HG03095 (cell line): ENCODE measurements at regions not wholly inside any gene's neighbourhood (a gene's known extent, or its start where the extent isn't known, plus 50 kb on each side); places are given as distances from the start of the nearest gene placed in this dataset.
"Not testable (repeated sequence)": the region's sequence is repeated elsewhere in the genome, so short reads cannot be mapped to it uniquely, and the experiment has no call there.

Experiments
- ATAC-seq: cut with Tn5 transposase; IDR thresholded peaks from one replicate; pipeline ENCODE4 v1.9.1; 2021; ENCODE audit warnings: moderate library complexity; ENCODE audit not compliant: unreplicated experiment

DNA sequence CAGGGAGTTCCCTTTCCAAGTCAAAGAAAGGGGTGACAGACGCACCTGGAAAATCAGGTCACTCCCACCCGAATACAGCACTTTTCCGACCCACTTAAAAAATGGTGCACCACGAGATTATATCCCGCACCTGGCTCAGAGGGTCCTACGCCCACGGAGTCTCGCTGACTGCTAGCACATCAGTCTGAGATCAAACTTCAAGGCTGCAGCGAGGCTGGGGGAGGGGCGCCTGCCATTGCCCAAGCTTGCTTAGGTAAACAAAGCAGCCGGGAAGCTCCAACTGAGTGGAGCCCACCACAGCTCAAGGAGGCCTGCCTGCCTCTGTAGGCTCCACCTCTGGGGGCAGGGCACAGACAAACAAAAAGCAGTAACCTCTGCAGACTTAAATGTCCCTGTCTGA, 277.8 kb upstream of the ARHGAP42 start:
- ATAC-seq, result not testable (repeated sequence)

DNA sequence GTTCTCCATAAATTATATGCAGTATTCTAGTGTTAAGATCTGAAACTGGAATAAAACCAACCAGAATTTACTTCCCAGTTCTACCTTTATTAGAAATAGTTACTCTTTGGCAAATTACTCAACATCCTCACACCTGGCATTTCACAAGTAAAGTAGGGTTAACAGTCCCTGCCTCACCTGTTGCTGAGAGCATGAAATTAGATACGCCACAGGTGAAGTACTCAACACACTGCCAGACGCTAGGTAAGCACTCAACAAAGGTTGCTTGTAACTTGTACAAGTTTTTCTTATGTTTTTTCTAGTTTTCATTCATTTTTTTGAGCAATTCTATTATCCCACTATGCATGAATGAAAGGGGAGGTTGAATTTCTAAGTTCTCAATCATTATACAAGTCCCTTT, 267.6 kb upstream of the ARHGAP42 start:
- no peak for ATAC-seq

DNA sequence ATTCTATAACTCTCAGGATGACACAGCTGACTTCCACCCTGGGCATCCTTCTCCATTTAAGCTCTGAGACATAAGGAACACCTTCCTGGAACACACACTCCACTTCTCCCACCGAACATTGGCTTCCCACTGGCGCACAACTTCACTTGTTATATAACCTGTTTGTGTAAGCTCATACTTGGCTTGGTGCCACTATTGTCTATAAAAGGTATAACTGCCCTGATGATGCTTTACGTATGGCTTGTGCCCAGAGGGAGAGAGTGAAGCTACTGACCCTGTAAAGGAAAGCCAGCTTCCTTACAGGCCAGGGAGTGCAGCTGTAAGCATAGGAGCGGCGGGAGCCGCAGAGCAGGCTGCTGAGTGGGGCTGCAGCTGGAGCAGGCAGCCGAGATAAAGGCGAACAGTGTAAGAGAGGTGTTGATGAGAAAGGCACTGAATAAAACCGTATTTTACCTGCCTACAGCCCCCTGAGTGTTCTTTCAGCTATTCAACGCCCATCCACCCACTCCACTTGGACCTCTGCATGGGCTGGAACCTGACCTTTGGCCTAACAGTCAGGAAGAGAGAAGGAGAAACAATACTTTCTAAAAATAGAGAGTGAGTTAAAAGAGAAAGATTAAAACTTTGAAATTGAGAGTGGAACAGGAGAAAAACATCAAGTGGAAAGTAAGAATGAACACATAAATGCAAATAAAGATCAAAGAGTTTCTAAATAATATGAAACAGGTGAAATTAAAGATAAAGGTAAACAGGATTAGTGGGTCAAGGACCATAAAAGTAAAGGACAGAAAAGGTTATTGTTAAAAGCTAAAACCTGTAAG, 252.1 kb upstream of the ARHGAP42 start:
- ATAC-seq, result no peak

DNA sequence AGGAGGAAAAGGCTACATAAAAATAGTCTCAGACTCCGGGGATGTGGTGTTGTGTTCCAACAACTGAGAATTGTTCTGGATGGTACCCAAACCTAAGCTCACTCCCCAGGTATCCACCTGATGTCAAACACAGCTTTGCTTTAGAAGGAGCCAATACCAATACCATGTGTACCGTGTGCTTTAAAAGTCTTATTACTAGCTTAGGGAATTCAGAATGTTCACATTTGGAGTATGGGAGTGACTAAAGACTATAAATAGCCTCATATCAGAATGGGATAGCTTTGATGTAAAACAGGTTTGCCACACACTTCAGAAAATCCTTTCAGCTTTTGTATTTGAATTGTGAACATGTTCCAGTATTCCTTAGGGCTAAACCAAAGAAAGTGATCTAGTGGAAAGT, 248.7 kb upstream of the ARHGAP42 start:
- ATAC-seq, result no peak

DNA sequence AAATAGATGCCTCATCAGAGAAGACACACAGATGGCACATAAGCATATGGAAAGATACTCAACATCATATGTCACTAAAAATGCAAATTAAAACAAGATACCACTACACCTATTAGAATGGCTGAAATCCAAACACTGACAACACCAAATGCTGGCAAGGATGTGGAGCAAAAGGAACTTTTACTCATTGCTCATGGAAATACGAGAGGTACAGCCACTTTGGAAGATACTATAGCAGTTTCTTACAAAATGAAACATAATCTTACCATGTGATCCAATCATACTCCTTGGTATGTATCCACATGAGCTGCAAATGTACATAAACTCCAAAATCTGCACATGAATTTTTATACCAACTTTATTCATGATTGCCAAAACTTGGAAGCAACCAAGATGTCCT, 246.0 kb upstream of the ARHGAP42 start:
- no peak for ATAC-seq

DNA sequence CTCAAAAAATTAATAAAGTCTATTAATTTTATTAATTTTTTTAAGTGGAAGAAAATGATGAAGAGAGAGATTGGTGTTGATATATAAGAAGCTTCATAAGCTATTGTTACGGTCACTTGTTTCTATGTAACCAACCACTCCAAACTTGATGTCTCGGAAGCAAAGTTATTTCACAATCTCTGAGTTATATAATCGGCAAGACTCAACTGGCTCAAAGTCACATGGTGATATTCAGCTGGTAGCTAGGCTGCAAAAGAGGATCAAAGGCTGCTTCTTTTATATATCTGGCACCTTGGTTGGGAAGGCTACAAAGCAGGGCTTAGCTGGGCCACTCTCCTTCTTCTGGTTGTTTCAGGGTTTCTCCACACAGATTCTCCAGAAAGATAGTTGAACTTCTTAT, 245.1 kb upstream of the ARHGAP42 start:
- ATAC-seq, result no peak

DNA sequence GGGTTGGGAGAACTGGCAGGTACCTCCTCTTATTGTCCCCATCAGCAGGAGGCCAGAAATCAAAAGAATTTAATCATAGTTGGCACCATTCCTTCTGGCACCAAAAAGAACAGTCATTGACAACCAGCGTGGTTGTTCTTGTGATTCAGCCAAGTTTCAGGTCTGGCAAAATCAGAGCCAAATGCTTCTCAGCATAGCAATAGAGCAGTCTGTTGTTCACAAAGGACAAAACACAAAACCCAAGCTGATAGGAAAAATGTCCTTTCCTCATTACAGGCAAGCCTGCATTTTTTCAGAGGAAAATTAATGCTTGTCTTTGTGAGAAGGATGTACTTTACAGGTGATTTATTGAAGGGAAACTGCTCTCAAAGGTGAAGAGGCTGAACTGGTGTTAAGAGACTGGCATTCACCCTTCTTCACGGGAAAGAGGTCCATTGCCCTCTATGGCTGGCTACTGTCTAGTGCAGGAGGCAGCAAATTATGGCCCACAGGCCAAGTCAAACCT, 241.8 kb upstream of the ARHGAP42 start:
- ATAC-seq, result no peak

DNA sequence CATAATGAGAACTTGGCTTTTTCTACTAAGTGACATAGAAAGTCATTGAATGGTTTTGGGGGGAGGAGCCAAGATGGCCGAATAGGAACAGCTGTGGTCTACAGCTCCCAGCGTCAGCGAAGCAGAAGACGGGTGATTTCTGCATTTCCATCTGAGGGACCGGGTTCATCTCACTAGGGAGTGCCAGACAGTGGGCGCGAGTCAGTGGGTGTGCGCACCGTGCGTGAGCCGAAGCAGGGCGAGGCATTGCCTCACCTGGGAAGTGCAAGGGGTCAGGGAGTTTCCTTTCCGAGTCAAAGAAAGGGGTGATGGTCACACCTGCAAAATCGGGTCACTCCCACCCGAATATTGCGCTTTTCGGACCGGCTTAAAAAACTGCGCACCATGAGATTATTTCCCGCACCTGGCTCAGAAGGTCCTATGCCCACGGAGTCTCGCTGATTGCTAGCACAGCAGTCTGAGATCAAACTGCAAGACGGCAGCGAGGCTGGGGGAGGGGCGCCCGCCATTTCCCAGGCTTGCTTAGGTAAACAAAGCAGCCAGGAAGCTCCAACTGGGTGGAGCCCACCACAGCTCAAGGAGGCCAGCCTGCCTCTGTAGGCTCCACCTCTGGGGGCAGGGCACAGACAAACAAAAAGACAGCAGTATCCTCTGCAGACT, 235.2 kb upstream of the ARHGAP42 start:
- not testable (repeated sequence) for ATAC-seq

DNA sequence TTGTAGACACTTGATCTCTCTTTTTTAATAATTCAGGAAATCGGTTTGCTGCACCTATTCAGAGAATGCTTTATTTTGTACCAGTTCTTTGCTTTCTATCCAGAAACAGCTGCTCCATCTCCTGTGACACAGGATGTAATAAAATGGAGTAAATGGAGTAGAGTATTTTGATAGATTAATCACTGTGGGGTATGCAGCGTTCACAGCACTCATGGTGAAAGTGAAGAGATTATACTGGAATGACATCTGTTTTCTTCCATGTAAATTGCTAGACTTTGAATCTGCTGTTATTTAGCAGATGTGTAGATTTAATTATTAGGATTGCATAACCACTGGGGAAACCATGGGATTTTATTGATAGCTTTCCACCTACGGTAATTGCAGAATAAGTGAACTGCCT, 227.3 kb upstream of the ARHGAP42 start:
- ATAC-seq, result no peak

DNA sequence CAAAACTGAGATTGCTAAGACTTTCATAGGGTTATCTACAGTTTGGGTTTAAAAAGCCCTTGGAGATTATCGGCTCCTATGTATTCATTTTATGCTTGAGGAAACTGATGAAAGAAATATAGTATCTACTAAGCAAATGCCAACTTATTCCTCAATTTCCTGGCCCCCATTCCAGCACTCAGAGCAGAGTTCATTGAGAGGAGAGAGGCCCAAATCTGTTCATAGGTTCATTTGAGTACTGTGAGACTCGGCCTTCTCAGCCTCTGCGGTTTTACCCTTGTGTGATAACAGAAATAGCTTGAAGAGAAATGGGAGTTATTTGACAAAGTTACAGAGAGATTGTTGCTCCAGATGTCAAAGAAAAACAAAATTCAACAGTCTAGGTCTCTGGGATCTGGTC, 226.7 kb upstream of the ARHGAP42 start:
- ATAC-seq, result no peak

DNA sequence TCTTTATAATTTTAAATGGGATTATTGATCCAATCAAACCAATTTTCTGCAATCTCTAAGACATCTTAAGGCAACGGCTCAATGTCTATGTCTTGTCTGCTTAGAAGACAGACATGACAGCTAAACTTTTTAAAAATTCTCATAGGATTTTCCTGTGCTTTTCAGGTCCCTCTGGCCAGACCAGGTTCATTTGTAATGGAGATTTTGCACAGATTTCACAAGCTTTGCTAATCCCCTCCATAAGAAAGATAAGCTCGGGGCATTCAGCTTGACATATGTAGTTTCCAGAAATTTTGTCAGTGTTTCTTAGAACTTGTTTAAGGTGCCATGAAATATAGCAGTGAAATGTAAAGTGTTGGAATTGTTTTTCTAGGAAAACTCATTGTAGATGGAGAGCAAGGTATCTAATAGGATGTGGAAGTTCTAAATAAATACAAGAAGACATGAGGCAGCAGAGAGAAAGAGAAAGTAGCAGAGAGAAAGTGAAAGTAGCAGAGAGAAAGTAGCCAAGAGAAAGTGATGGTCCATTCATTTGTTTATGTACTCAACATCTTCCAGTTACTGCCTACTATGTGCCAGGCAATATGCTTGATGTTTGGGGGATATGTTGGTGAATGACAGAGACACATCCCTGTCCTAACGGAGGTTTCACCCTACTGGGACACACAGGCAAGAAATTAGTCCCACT, 219.1 kb upstream of the ARHGAP42 start:
- no peak for ATAC-seq

DNA sequence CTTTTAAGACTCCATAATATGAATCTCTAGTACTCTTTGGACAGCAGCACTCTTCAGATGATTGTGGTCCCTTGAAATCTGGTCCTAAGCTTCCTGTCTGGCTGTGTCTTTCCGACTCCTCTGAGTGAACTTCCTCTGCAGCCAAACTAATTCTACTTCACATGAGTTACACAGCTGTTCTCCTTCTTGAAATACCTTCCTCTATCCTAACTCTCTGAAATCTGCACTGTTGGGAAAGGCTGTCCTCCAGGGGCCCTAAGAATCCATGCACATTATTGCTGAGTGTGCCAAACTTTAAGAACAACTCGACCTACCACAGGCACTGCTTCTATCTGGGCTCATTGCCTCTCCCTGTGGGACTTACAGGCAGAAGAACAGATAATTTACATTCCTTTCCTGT, 217.3 kb upstream of the ARHGAP42 start:
- no peak for ATAC-seq

DNA sequence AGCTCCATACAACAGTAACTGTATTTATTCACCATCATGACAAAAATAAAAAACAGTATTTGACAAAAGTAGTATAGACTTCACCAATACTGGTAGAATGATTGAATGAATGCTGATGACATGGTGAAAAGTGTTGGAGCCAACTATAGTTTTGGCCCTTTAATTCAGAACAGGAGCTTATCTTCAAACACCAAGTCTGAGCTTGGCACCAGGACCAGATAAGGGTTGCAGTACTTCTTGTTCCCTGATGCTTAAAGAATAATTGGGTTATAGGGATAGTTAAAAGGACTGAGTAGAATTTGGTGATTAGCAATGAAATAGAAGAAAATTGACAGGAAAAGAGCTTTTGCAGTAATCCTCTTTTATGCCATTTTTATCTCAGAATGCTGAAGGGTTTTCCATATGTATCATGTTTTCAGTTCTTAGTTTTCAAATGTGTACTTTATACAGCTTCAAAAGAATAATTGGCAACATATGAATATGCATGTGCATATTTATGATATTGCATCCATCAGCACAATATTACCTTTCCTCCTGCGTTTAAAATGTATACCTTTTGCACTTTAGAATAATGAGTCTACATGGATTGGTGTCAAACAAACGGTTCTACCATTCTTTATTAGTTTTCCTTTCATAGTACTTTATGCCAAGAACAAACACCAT, 214.2 kb upstream of the ARHGAP42 start:
- ATAC-seq, result no peak

DNA sequence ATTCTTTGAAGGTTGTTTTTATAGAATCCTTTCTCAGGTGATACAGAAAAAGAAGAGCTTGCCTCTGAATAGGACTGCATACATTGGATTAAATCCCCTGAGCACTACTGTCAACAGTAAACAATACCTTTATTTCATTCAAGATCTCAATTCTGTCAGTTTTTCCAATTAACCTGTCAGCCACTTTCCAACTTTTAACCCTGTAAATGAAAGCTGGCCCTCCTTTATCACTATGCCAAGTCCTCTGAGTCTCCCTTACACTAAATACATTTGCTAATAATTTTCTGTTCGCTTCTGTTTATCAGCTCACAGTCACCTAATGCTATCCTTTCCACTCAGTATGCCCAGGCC, 213.7 kb upstream of the ARHGAP42 start:
- ATAC-seq, result no peak

DNA sequence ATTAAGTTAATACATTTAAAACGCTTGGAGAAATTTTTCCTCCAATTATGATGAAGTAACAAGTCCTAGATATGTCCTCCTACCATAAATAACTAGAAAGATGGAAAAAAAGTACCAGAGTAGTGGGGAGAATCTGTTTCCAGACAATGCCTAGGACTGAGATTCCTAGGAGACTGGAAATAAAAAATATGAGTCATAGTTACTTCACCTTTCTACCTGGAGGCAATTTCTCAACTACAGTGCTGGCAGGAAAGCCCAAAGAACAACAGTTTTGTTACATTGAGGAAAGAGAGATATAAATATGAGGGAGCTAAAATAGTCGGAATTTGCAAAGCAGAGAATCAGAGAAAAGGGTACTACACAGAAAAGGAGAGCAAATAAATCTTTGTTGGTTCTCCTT, 202.1 kb upstream of the ARHGAP42 start:
- ATAC-seq, result no peak

DNA sequence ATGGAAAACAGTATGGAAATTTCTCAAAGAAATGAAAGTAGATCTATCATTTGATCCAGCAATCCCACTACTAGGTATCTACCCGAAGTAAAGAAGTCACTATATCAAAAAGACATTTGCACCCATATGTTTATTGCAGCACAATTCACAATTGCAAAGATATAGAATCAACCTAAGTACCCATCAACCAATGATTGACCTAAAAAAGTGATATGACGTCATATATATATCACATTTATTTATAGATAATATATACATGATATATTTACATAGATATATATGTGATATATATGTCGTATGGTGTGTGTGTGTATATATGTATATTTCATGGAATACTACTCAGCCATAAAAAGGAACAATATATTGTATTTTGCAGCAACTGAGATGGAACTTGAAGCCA, 188.3 kb upstream of the ARHGAP42 start:
- no peak for ATAC-seq

DNA sequence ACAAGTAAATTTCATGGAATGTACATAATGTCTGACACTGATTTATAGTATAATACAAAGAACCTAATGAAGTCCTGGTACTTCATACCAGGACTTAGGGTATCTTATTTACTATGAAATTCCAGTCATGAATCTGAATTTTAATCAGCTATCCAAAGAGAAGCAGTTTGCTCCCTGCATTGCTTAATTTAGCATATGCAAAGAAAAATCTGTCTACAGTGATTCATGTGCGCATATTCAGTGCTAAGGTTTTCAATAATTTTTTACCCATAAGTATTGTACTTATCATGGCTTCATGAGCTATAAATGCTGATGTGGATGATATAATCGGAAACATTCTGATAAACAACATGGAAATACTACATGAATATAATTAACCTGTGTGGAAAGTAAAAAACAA, 185.6 kb upstream of the ARHGAP42 start:
- no peak for ATAC-seq

DNA sequence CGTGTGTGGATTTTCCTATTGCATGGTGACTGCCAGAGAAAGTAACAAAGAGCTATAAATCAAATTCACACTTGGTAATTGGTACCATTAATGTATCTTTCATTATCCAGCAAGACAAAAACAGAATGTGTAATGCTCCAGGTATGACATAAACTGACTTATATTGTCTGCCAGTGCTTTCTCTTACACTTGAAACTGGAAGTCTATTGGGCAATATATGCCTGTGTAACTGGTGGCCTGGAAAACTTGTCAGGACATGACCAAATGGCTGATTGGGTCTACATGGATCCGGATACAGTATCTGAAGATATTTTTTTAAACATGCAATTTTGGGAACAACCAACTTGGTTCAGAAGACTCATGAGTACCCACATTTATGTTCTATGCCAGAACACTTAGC, 174.6 kb upstream of the ARHGAP42 start:
- ATAC-seq, result no peak

DNA sequence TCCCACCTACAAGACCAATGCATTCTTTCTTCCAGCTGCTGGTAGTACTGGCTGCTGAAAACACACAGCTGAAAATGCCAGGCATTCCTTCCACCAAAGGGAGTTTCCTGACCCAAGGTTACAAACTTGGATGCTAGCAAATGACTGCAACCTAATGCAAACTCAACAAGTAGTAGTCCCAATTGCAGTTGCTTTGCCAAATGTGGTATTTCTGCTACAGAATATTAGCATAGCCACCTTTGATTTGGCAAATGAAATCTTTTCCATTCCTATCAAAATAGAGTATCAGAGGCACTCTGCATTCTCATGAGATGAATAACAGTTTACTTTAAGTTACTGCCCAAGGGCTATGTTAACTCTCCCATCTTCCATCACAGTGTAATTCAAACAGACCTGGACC, 172.0 kb upstream of the ARHGAP42 start:
- no peak for ATAC-seq

DNA sequence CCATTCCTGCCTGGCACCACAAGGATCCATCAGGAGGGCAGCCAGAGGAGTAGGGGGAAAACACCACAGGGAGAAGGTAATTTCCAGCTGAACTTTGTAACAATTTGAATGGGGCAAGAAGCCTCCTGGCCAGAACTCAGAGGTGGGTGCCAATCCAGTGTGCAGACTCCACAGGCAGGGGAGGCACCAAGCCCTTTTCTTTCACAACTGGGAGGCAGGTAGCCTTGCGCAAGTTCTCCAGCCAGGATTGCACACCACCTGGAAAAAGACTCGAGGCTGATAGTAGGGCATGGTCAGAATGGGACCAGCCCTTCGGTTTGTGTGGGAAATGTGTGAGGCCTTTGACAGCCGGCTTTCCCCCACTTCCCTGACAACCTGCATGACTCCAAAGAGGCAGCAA, 161.9 kb upstream of the ARHGAP42 start:
- no peak for ATAC-seq

DNA sequence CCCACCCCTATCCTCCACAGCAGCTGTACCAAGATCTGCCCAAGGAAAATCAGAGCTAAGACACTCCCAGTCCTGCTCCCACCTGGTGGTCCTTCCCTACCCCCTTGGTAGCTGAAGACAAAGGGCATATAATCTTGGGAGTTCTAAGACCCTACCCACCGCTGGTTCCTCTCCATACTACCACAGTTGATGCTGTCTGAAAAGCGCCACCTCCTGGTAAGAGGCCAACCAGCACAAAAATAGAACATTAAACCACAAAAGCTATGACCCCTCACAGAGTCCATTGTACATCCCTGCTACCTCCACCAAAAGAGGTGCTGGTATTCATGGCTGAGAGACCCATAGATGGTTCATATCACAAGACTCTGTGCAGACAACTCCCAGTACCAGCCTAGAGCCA, 161.5 kb upstream of the ARHGAP42 start:
- ATAC-seq, result no peak
